H1 (cell line): ENCODE measurements at regions not wholly inside any gene's neighbourhood (a gene's known extent, or its start where the extent isn't known, plus 50 kb on each side); places are given as distances from the start of the nearest gene placed in this dataset.

Experiments used
- CTCF ChIA-PET: fragments of 300-600 bp; sonication (Branson Sonifier 250); formaldehyde crosslinking; loops from one replicate; lab custom pipeline; 2021; ENCODE audit not compliant: partially characterized antibody; lab: Charles Lee
- POLR2A ChIA-PET: fragments of 300-600 bp; sonication (Branson Sonifier 250); formaldehyde crosslinking; loops from one replicate; lab custom pipeline; 2021; ENCODE audit warnings: inconsistent platforms; ENCODE audit not compliant: partially characterized antibody; lab: Charles Lee
- DNase-seq, 2 experiments: peaks; one replicate each; pipeline versions ENCODE4 v3.0.0 to v3.0.0-alpha.2; 2010 to 2022; ENCODE audit warnings: low spot score in 2 of 2, low read depth in 1 of 2, mixed read lengths in 1 of 2
- FAIRE-seq: peaks from 2 replicates; lab custom pipeline; 2011; peaks lifted over from hg19 to GRCh38; lab: Jason Lieb, UNC
- H2AFZ ChIP-seq: 2 replicates; pipeline ENCODE4 v1.8.1; 2012; ENCODE audit warnings: low read length, inconsistent platforms
- H2AK5ac ChIP-seq: 2 replicates; pipeline ENCODE4 v1.6.1; 2013; ENCODE audit warnings: low read depth, low read length
- H2BK120ac ChIP-seq: replicated peaks from 2 replicates; pipeline ENCODE3; 2013; ENCODE audit warnings: low read depth, low read length, inconsistent platforms
- H2BK12ac ChIP-seq: 2 replicates; pipeline ENCODE4 v1.6.1; 2013; ENCODE audit warnings: low read depth, low read length
- H2BK15ac ChIP-seq: 2 replicates; pipeline ENCODE4 v1.6.1; 2013; ENCODE audit warnings: low read length
- H2BK20ac ChIP-seq: 2 replicates; pipeline ENCODE4 v1.6.1; 2013; ENCODE audit warnings: low read length
- H2BK5ac ChIP-seq: 2 replicates; pipeline ENCODE4 v1.6.1; 2013; ENCODE audit warnings: low read depth, low read length
- H3K14ac ChIP-seq: 2 replicates; pipeline ENCODE4 v1.6.1; 2013; ENCODE audit warnings: inconsistent platforms; ENCODE audit not compliant: insufficient read length
- H3K18ac ChIP-seq: 2 replicates; pipeline ENCODE4 v1.6.1; 2013; ENCODE audit warnings: low read length; ENCODE audit errors: extremely low read depth
- H3K23ac ChIP-seq: 2 replicates; pipeline ENCODE4 v1.6.1; 2013; ENCODE audit warnings: inconsistent platforms; ENCODE audit not compliant: insufficient read length
- H3K23me2 ChIP-seq: 2 replicates; pipeline ENCODE4 v1.6.1; 2013; ENCODE audit warnings: low read depth, low read length
- H3K27ac ChIP-seq: 2 replicates; pipeline ENCODE4 v1.6.1; 2011; ENCODE audit warnings: low read depth, low read length, inconsistent platforms
- H3K27me3 ChIP-seq, 4 experiments: replicated peaks in 1 of 4; 1 replicate in 1 of 4; 2 replicates in 3 of 4; pipeline versions ENCODE4 v1.6.1 to v1.8.1; 2011 to 2013; ENCODE audit warnings: low read length in 3 of 4, mild to moderate bottlenecking in 3 of 4, inconsistent platforms in 2 of 4, mixed read lengths in 2 of 4, moderate library complexity in 1 of 4; ENCODE audit not compliant: control insufficient read depth in 3 of 4, insufficient read depth in 3 of 4; ENCODE audit errors: extremely low read depth in 1 of 4
- H3K36me3 ChIP-seq, 4 experiments: 2 replicates each; pipeline versions ENCODE4 v1.6.1 to v1.8.1; 2011 to 2013; ENCODE audit warnings: mild to moderate bottlenecking in 4 of 4, low read length in 3 of 4, moderate library complexity in 2 of 4, control low read depth in 1 of 4, inconsistent platforms in 1 of 4; ENCODE audit not compliant: insufficient read depth in 4 of 4, control insufficient read depth in 2 of 4
- H3K4ac ChIP-seq: replicated peaks from 2 replicates; pipeline ENCODE3; 2013; ENCODE audit warnings: low read length, low read depth, mixed read lengths, inconsistent platforms; ENCODE audit not compliant: insufficient read length
- H3K4me1 ChIP-seq, 4 experiments: replicated peaks in 1 of 4; 1 replicate in 1 of 4; 2 replicates in 3 of 4; pipeline versions ENCODE4 v1.6.1 to v1.8.1; 2011 to 2013; ENCODE audit warnings: low read length in 3 of 4, inconsistent platforms in 2 of 4, mixed read lengths in 1 of 4; ENCODE audit not compliant: insufficient read depth in 4 of 4, control insufficient read depth in 3 of 4
- H3K4me2 ChIP-seq, 2 experiments: 2 replicates each; pipeline versions ENCODE4 v1.6.1 to v1.8.1; 2011 to 2013; ENCODE audit warnings: low read depth in 2 of 2, low read length in 2 of 2, control low read depth in 1 of 2, inconsistent platforms in 1 of 2, mild to moderate bottlenecking in 1 of 2; ENCODE audit not compliant: insufficient read depth in 1 of 2
- H3K4me3 ChIP-seq, 4 experiments: fragments of 200-600, 300-600 bp in 1 of 4; sonication (generic), shearing (Covaris generic), sonication (Bioruptor Twin) in 1 of 4; 2 replicates each; pipeline versions ENCODE4 v1.5.1 to v1.8.1; 2011 to 2016; ENCODE audit warnings: low read length in 4 of 4, low read depth in 3 of 4, control low read depth in 2 of 4, inconsistent platforms in 2 of 4, mild to moderate bottlenecking in 2 of 4, mixed read lengths in 1 of 4, moderate library complexity in 1 of 4; ENCODE audit not compliant: insufficient read depth in 2 of 4; ENCODE audit errors: extremely low read depth in 1 of 4
- H3K56ac ChIP-seq: replicated peaks from 2 replicates; pipeline ENCODE3; 2013; ENCODE audit warnings: low read depth, mild to moderate bottlenecking, mixed read lengths, low read length, inconsistent platforms; ENCODE audit not compliant: insufficient read length
- H3K79me1 ChIP-seq: 2 replicates; pipeline ENCODE4 v1.6.1; 2013; ENCODE audit warnings: low read depth, low read length, control low read depth
- H3K79me2 ChIP-seq, 2 experiments: 2 replicates each; pipeline versions ENCODE4 v1.6.1 to v1.8.1; 2012 to 2013; ENCODE audit warnings: low read length in 2 of 2, mild to moderate bottlenecking in 2 of 2, inconsistent platforms in 1 of 2; ENCODE audit not compliant: insufficient read depth in 2 of 2, control insufficient read depth in 1 of 2
- H3K9ac ChIP-seq, 4 experiments: replicated peaks in 1 of 4; 1 replicate in 1 of 4; 2 replicates in 3 of 4; pipeline versions ENCODE4 v1.6.1 to v1.8.1; 2011 to 2013; ENCODE audit warnings: low read depth in 3 of 4, low read length in 3 of 4, control low read depth in 2 of 4, mild to moderate bottlenecking in 2 of 4, moderate library complexity in 2 of 4, inconsistent platforms in 1 of 4; ENCODE audit errors: extremely low read depth in 1 of 4
- H3K9me3 ChIP-seq, 2 experiments: 2 replicates each; pipeline versions ENCODE4 v1.6.1 to v1.8.1; 2012 to 2013; ENCODE audit warnings: mild to moderate bottlenecking in 2 of 2, moderate library complexity in 2 of 2, control low read depth in 1 of 2, inconsistent platforms in 1 of 2, low read depth in 1 of 2, low read length in 1 of 2, mixed read lengths in 1 of 2; ENCODE audit not compliant: insufficient read depth in 2 of 2
- H4K20me1 ChIP-seq, 2 experiments: replicated peaks in 1 of 2; 2 replicates each; pipeline versions ENCODE3 to v1.8.1; 2011 to 2013; ENCODE audit warnings: inconsistent platforms in 2 of 2, low read length in 2 of 2, mild to moderate bottlenecking in 1 of 2; ENCODE audit not compliant: insufficient read depth in 2 of 2, control insufficient read depth in 1 of 2
- H4K5ac ChIP-seq: 2 replicates; pipeline ENCODE4 v1.6.1; 2013; ENCODE audit warnings: low read length, low read depth, mixed read lengths, inconsistent platforms; ENCODE audit not compliant: insufficient read length
- H4K8ac ChIP-seq: 2 replicates; pipeline ENCODE4 v1.8.0; 2013; ENCODE audit warnings: mild to moderate bottlenecking, moderate library complexity, low read length, inconsistent platforms; ENCODE audit not compliant: insufficient read depth; ENCODE audit errors: extremely low read depth
- H4K91ac ChIP-seq: replicated peaks from 2 replicates; pipeline ENCODE3; 2013; ENCODE audit warnings: low read length, mixed read lengths, inconsistent platforms; ENCODE audit not compliant: insufficient read length
- ATF2 ChIP-seq: IDR thresholded peaks from 2 replicates; pipeline ENCODE4 v1.6.1; 2012; ENCODE audit warnings: low read length, inconsistent platforms
- BCL11A ChIP-seq, 2 experiments: IDR thresholded peaks; one replicate each; pipeline ENCODE4 v1.6.1; 2011; ENCODE audit warnings: low read depth in 2 of 2, low read length in 2 of 2, mild to moderate bottlenecking in 2 of 2
- GABPA ChIP-seq: IDR thresholded peaks from 2 replicates; pipeline ENCODE4 v1.6.1; 2011; ENCODE audit warnings: mild to moderate bottlenecking, low read length, moderate library complexity, borderline replicate concordance; ENCODE audit not compliant: insufficient read depth
- JUND ChIP-seq: IDR thresholded peaks from 2 replicates; pipeline ENCODE4 v1.6.1; 2011; ENCODE audit warnings: mild to moderate bottlenecking, improper control_type of control experiment, low read length
- KDM5A ChIP-seq: fragments of 200-600 bp; IDR thresholded peaks from 2 replicates; pipeline ENCODE4 v1.7.1; 2012; ENCODE audit warnings: mild to moderate bottlenecking, low read length, inconsistent platforms, mixed read lengths
- RXRA ChIP-seq: IDR thresholded peaks from 2 replicates; pipeline ENCODE4 v1.6.1; 2011; ENCODE audit warnings: low read depth, mild to moderate bottlenecking, low read length, moderate library complexity; ENCODE audit not compliant: insufficient read depth
- SUZ12 ChIP-seq: fragments of 200-600 bp; sonication (generic); IDR thresholded peaks from 2 replicates; pipeline ENCODE4 v1.6.1; 2012; ENCODE audit warnings: mild to moderate bottlenecking, inconsistent platforms, low read length, moderate library complexity, mixed read lengths
- TEAD4 ChIP-seq: IDR thresholded peaks from 2 replicates; pipeline ENCODE4 v1.6.1; 2012; ENCODE audit warnings: low read depth, low read length, inconsistent platforms, mixed read lengths
- WGBS, 2 experiments: shearing (Covaris generic) in 1 of 2; methylation state at CpG; one replicate each; pipeline versions ENCODE4 v1.1.6 to v1.1.7; 2013 to 2015; ENCODE audit warnings: low lambda C conversion rate in 2 of 2, mixed read lengths in 2 of 2, inconsistent platforms in 1 of 2, low coverage in 1 of 2, missing lambda C conversion rate in 1 of 2; ENCODE audit not compliant: insufficient replicate concordance in 2 of 2, insufficient coverage in 1 of 2, insufficient read length in 1 of 2; ENCODE audit errors: extremely low coverage in 1 of 2, missing lambda C conversion rate in 1 of 2; 5-methylcytosine and 5-hydroxymethylcytosine counted together

- Histone ChIP-seq H3K4me2 (no peak overlapping the region), H3K79me1 (no peaks in the 10 kb centered on the region), H3K9me3 (no peaks in the 10 kb centered on the region), H3K27me3 (no peaks in the 10 kb centered on the region), H2BK12ac (no peak overlapping the region), H3K14ac (no peak overlapping the region), H3K9ac (no peak overlapping the region), H3K23me2 (no peaks in the 10 kb centered on the region), H2AFZ (no peak overlapping the region), H2AK5ac (no peak overlapping the region), H3K56ac (no peak overlapping the region), H4K91ac (no peak overlapping the region), H2BK15ac (no peak overlapping the region), H3K79me2 (no peaks in the 10 kb centered on the region), H2BK5ac (no peak overlapping the region), H3K36me3 (no peaks in the 10 kb centered on the region), H3K18ac (no peak overlapping the region), H3K4me3 (no peak overlapping the region), H2BK120ac (no peak overlapping the region), H3K27ac (no peak overlapping the region), H4K8ac (no peak overlapping the region), H4K20me1 (no peaks in the 10 kb centered on the region), H3K23ac (no peak overlapping the region), H4K5ac (no peak overlapping the region), H2BK20ac (no peak overlapping the region), H3K4ac (no peak overlapping the region), H3K4me1 (peaks cover 0 to 4% (median 0%) of the 10 kb centered on the region in 4 experiments; a peak in 2 of 7 replicates)
- FAIRE-seq (no peak), DNase-seq (no peak)
- POLR2A ChIA-PET, result no interaction called here
- CTCF ChIA-PET, result interaction anchor here (0.7 kb wide), 1 partner anchor 13 kb away, joined by 3 read pairs; no protein-coding TSS in a partner anchor
- 40% methylated on average over 2 of the region's 2 CpGs; no CpG with 5 or more reads in 1 of the 2 experiments for WGBS, 2 experiments
- TF ChIP-seq RXRA (no peak), JUND (no peak), BCL11A (IDR thresholded peaks at IDR 0.05; ENCODE audit: low read depth in 2 of 2, low read length in 2 of 2) (no peak), GABPA (no peak), TEAD4 (no peak), SUZ12 (no peak), ATF2 (no peak), KDM5A (no peak)
Observed at GRCh38 chr12:87861791-87862190, 167.4 kb downstream of the C12orf50 start.
